NCI-H774 (cell line): ENCODE measurements at regions not wholly inside any gene's neighbourhood (a gene's known extent, or its start where the extent isn't known, plus 50 kb on each side); places are given as distances from the start of the nearest gene placed in this dataset.

ENCODE experiments used
- DNase-seq: peaks from one replicate; lab custom pipeline; 2025; lab: John Stamatoyannopoulos, UW

GRCh38 chr1:69513601-69514000 is 54.1 kb upstream of the LRRC7 start:
- DNase-seq, result no peak
